ENCODE measurements at regions not wholly inside any gene's neighbourhood (a gene's known extent, or its start where the extent isn't known, plus 50 kb on each side); places are given as distances from the start of the nearest gene placed in this dataset.
A peak's percentile ranks its signal among the peaks of the same experiment; 100 is the strongest.
"Not testable (repeated sequence)": the region's sequence is repeated elsewhere in the genome, so short reads cannot be mapped to it uniquely, and the experiment has no call there.

GRCh38 chr22:19608003-19608690 is 83.9 kb upstream of the CLDN5 start:
- Histone ChIP-seq H3K36me3 (replicated peaks; ENCODE audit: control insufficient read depth, insufficient read depth, low read length) (no peaks in the 10 kb centered on the region), H3K4me3 (ENCODE audit: insufficient read depth, low read depth, low read length) (no peak overlapping the region), H3K27me3 (ENCODE audit: control insufficient read depth, insufficient read depth, low read length) (no peaks in the 10 kb centered on the region)
- peak; percentile 37 for DNase-seq

- DNase-seq; H3K4me3 ChIP-seq (ENCODE audit: insufficient read depth, low read depth, low read length); H3K36me3 ChIP-seq (replicated peaks; ENCODE audit: control insufficient read depth, insufficient read depth, low read length); H3K27me3 ChIP-seq (ENCODE audit: control insufficient read depth, insufficient read depth, low read length): not testable (repeated sequence)
These were observed 85.5 kb upstream of the CLDN5 start for GRCh38 chr22:19609753-19610152.

- DNase-seq, result peak; percentile 86
These were observed 86.5 kb upstream of the CLDN5 start for GRCh38 chr22:19610518-19611253.

GRCh38 chr22:19611590-19611989 is 87.4 kb upstream of the CLDN5 start:
- Histone ChIP-seq H3K36me3 (replicated peaks; ENCODE audit: control insufficient read depth, insufficient read depth, low read length) (no peaks in the 10 kb centered on the region), H3K4me3 (ENCODE audit: insufficient read depth, low read depth, low read length) (no peak overlapping the region), H3K27me3 (ENCODE audit: control insufficient read depth, insufficient read depth, low read length) (no peaks in the 10 kb centered on the region)
- peak; percentile 43 for DNase-seq

More at GRCh38 chr22:19610518-19611253, 86.5 kb upstream of the CLDN5 start:
- H3K27me3 ChIP-seq (ENCODE audit: control insufficient read depth, insufficient read depth, low read length), result no peaks in the 10 kb centered on the region
- no peaks in the 10 kb centered on the region for H3K36me3 ChIP-seq (replicated peaks; ENCODE audit: control insufficient read depth, insufficient read depth, low read length)
- H3K4me3 ChIP-seq (ENCODE audit: insufficient read depth, low read depth, low read length), result no peak overlapping the region

GRCh38 chr22:19612866-19613572 is 88.8 kb upstream of the CLDN5 start:
- DNase-seq, result peak; percentile 17
- H3K4me3 ChIP-seq (ENCODE audit: insufficient read depth, low read depth, low read length), result no peak overlapping the region
- no peaks in the 10 kb centered on the region for H3K27me3 ChIP-seq (ENCODE audit: control insufficient read depth, insufficient read depth, low read length)
- H3K36me3 ChIP-seq (replicated peaks; ENCODE audit: control insufficient read depth, insufficient read depth, low read length), result no peaks in the 10 kb centered on the region

- H3K36me3 ChIP-seq (replicated peaks; ENCODE audit: control insufficient read depth, insufficient read depth, low read length), result no peaks in the 10 kb centered on the region
- no peaks in the 10 kb centered on the region for H3K27me3 ChIP-seq (ENCODE audit: control insufficient read depth, insufficient read depth, low read length)
- DNase-seq, result peak; percentile 18
- no peak overlapping the region for H3K4me3 ChIP-seq (ENCODE audit: insufficient read depth, low read depth, low read length)
These were observed 90.3 kb upstream of the CLDN5 start for GRCh38 chr22:19614536-19614863.

GRCh38 chr22:19615001-19615461 is 90.8 kb upstream of the CLDN5 start:
- DNase-seq, result peak; percentile 46
- Histone ChIP-seq H3K4me3 (ENCODE audit: insufficient read depth, low read depth, low read length) (no peak overlapping the region), H3K36me3 (replicated peaks; ENCODE audit: control insufficient read depth, insufficient read depth, low read length) (no peaks in the 10 kb centered on the region), H3K27me3 (ENCODE audit: control insufficient read depth, insufficient read depth, low read length) (no peaks in the 10 kb centered on the region)

GRCh38 chr22:19615867-19616581 is 91.8 kb upstream of the CLDN5 start:
- H3K36me3 ChIP-seq (replicated peaks; ENCODE audit: control insufficient read depth, insufficient read depth, low read length), result no peaks in the 10 kb centered on the region
- H3K27me3 ChIP-seq (ENCODE audit: control insufficient read depth, insufficient read depth, low read length), result no peaks in the 10 kb centered on the region
- DNase-seq, result peak; percentile 70
- no peak overlapping the region for H3K4me3 ChIP-seq (ENCODE audit: insufficient read depth, low read depth, low read length)

- no peak for DNase-seq
- Histone ChIP-seq H3K27me3 (ENCODE audit: control insufficient read depth, insufficient read depth, low read length) (no peaks in the 10 kb centered on the region), H3K4me3 (ENCODE audit: insufficient read depth, low read depth, low read length) (no peak overlapping the region), H3K36me3 (replicated peaks; ENCODE audit: control insufficient read depth, insufficient read depth, low read length) (no peaks in the 10 kb centered on the region)
These were observed 94.9 kb upstream of the SEPTIN5 start for GRCh38 chr22:19619144-19620009.

GRCh38 chr22:19620742-19621371 is 93.4 kb upstream of the SEPTIN5 start:
- Histone ChIP-seq H3K4me3 (ENCODE audit: insufficient read depth, low read depth, low read length) (no peak overlapping the region), H3K27me3 (ENCODE audit: control insufficient read depth, insufficient read depth, low read length) (no peaks in the 10 kb centered on the region), H3K36me3 (replicated peaks; ENCODE audit: control insufficient read depth, insufficient read depth, low read length) (no peaks in the 10 kb centered on the region)
- DNase-seq, result no peak

GRCh38 chr22:19621373-19622060 is 92.8 kb upstream of the SEPTIN5 start:
- Histone ChIP-seq H3K36me3 (replicated peaks; ENCODE audit: control insufficient read depth, insufficient read depth, low read length) (no peaks in the 10 kb centered on the region), H3K4me3 (ENCODE audit: insufficient read depth, low read depth, low read length) (no peak overlapping the region), H3K27me3 (ENCODE audit: control insufficient read depth, insufficient read depth, low read length) (no peaks in the 10 kb centered on the region)
- peak; percentile 82 for DNase-seq

GRCh38 chr22:19622061-19622441 is 92.3 kb upstream of the SEPTIN5 start:
- Histone ChIP-seq H3K4me3 (ENCODE audit: insufficient read depth, low read depth, low read length) (no peak overlapping the region), H3K36me3 (replicated peaks; ENCODE audit: control insufficient read depth, insufficient read depth, low read length) (no peaks in the 10 kb centered on the region), H3K27me3 (ENCODE audit: control insufficient read depth, insufficient read depth, low read length) (no peaks in the 10 kb centered on the region)
- no peak for DNase-seq
